ENCODE measurements at regions not wholly inside any gene's neighbourhood (a gene's known extent, or its start where the extent isn't known, plus 50 kb on each side); places are given as distances from the start of the nearest gene placed in this dataset.

DNA sequence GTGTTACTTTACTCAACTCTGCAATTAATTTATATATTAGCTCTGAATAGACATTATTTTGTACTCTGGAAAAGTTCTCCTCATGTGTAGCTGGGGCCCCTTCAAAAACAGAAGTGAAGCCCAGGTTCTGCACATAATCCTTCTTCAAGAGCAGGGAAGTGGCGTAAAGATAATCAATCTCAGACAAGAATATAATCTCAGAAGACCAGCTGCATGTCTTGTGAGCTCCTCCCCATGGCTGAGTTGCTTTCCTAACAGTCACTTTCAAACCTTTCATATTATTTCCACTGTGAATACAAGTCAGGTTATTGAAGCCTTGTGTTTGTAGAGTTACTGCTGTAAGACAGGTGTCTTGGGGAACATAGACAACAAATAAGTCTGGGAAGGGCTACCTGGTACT, 691.9 kb downstream of the RFPL4B start:
- TF ChIP-seq, protein P1, sequence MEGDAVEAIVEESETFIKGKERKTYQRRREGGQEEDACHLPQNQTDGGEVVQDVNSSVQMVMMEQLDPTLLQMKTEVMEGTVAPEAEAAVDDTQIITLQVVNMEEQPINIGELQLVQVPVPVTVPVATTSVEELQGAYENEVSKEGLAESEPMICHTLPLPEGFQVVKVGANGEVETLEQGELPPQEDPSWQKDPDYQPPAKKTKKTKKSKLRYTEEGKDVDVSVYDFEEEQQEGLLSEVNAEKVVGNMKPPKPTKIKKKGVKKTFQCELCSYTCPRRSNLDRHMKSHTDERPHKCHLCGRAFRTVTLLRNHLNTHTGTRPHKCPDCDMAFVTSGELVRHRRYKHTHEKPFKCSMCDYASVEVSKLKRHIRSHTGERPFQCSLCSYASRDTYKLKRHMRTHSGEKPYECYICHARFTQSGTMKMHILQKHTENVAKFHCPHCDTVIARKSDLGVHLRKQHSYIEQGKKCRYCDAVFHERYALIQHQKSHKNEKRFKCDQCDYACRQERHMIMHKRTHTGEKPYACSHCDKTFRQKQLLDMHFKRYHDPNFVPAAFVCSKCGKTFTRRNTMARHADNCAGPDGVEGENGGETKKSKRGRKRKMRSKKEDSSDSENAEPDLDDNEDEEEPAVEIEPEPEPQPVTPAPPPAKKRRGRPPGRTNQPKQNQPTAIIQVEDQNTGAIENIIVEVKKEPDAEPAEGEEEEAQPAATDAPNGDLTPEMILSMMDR (IDR thresholded peaks at IDR 0.05; ENCODE audit: insufficient read depth, low read depth, low read length) = no peak
- DNase-seq (ENCODE audit: low read depth) = no peak
- H3K4me3 ChIP-seq (ENCODE audit: low read depth, low read length) = no peak overlapping the region

DNA sequence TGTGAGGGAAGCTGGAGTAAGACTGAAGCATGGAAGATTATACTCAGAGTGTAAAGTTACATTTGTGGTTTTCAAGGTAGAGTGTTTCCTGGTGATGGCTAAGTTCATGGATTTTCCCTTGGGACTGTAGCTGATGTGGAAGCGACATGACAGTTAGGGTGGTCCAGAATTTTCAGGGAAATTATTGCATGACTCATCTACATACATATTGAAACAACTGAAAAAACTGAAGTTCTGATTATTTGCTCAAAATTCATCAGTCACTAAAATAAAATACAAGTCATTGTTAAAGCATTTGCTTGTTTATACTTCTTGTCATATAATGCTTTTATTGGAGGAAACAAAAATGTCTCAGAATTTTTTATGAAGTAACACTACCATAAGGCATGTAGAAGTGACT, 700.0 kb downstream of the RFPL4B start:
- TF ChIP-seq, protein P1 (IDR thresholded peaks at IDR 0.05; ENCODE audit: insufficient read depth, low read depth, low read length) = no peak
- no peak overlapping the region for H3K4me3 ChIP-seq (ENCODE audit: low read depth, low read length)
- DNase-seq (ENCODE audit: low read depth) = no peak

DNA sequence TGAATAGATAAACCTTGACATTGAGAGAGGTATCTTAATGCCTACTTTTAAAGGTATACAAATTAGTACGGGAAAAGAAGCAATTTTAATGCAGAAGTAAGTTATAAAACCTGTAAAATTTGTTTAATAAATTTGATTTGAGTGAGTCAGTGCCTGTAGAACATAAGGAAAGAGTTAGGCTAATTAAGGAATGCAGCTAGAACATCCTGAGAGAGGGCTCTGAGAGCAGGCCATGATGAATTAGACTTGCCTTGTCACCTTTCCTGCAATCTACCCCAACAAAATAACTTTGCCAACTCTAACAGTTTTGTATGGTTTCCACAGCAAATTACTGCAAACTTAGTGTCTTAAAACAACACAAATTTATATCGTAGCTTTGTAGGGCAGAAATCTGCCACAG, 700.8 kb downstream of the RFPL4B start:
- no peak for DNase-seq (ENCODE audit: low read depth)
- TF ChIP-seq, protein P1 (IDR thresholded peaks at IDR 0.05; ENCODE audit: insufficient read depth, low read depth, low read length) = no peak
- no peak overlapping the region for H3K4me3 ChIP-seq (ENCODE audit: low read depth, low read length)

DNA sequence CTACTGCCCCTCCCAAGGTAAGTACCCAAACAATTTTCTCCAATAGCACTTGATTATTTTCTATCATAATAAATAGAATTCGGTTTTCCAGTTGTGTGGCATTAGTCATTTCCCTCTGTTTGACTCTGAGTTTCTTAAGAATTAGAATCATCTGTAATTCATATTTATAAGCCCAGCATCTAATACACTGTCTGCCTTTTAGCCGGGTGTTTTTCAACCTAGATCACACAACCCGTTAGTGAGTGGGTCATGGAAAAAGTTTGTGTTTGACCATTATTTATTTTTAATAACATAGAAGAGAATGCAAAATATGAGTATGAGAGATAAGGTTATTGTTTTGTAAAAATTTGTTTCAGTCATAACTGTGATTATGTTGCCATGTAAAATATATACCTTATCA, 701.6 kb downstream of the RFPL4B start:
- no peak for DNase-seq (ENCODE audit: low read depth)
- H3K4me3 ChIP-seq (ENCODE audit: low read depth, low read length) = no peak overlapping the region
- TF ChIP-seq, protein P1 (IDR thresholded peaks at IDR 0.05; ENCODE audit: insufficient read depth, low read depth, low read length) = no peak

DNA sequence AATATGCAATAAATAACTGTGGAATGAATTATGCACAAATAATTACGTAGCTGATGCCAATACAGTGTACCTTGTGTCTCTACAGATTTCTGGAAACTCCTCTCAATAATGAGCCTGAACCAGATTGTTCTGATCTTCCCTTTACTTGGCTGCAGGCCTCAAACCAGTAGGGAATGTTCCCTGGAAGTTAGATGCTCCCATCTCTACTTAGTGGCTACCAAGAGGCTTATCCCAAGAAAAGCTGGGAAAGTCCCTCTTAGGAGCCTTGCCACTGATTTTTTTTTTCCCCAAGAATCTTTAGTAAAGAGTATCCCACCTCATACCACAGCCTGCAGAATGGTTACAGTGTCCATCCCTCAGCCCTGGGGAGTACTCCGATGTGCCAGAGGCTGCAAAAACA, 702.1 kb downstream of the RFPL4B start:
- no peak for DNase-seq (ENCODE audit: low read depth)
- TF ChIP-seq, protein P1 (IDR thresholded peaks at IDR 0.05; ENCODE audit: insufficient read depth, low read depth, low read length) = no peak
- no peak overlapping the region for H3K4me3 ChIP-seq (ENCODE audit: low read depth, low read length)

DNA sequence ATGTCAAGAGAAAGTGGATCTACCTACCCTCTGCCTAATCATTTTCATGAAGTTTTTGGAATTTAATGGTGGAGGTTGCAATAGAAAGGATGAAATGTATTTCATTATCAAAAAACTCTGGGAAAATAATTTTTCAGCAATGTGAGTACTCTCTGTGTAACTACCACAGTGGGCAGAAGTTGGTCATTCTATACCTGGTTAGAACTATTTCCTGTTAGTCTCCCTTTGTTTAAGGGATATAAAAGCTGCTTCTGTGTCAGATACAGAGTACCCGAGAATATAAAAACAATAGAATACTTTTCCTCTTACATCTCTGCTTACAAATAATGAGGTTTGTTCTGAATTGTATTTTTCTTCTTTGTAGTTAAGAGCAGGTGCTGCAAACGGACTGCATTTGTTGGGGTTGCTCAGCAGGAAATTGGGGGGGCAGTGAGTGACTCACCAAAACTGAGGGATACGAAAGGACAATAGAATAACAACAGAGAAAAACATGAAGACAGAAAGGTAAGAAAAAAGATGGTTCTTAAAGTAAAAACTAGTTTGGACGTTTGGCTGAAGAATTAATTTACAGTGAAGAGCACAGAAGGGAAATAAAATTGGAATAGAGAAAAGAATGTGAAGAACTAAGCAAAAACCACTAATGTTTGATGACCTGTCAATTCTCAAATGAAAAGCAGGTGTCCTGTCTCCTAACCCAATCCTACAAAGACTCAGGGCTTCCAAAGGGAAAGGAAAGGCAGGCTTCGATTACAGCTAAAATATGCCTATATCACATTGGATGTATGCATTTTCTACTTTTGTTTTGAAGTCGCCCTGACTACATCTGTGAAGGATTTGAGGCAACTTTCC, 703.1 kb downstream of the RFPL4B start:
- TF ChIP-seq, protein P1 (IDR thresholded peaks at IDR 0.05; ENCODE audit: insufficient read depth, low read depth, low read length) = no peak
- no peak overlapping the region for H3K4me3 ChIP-seq (ENCODE audit: low read depth, low read length)
- no peak for DNase-seq (ENCODE audit: low read depth)

DNA sequence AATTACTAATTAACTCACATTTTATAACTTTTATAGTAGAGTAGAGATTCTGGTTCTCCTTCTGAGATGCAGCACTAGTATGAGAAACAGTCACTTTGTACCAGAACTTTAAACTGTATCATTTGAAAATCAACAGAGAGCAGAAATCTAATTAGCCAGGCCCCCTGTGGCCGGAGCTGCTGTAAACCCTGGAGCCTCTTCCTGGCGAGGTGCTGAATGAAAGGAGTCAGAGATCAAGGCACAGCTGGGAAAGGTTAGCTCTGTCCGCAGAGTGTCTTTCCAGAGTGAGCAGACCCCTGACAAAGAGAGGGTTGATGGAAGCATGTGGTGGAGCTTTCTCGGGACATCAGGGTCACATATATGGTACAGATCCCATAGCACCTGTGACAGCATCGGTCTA, 703.8 kb downstream of the RFPL4B start:
- TF ChIP-seq, protein P1 (IDR thresholded peaks at IDR 0.05; ENCODE audit: insufficient read depth, low read depth, low read length) = no peak
- H3K4me3 ChIP-seq (ENCODE audit: low read depth, low read length) = no peak overlapping the region

More for the DNA sequence above, 703.8 kb downstream of the RFPL4B start:
- no peak for DNase-seq (ENCODE audit: low read depth)

Measured in fibroblast of villous mesenchyme (primary cell).